HG02870 (cell line): ENCODE measurements at regions not wholly inside any gene's neighbourhood (a gene's known extent, or its start where the extent isn't known, plus 50 kb on each side); places are given as distances from the start of the nearest gene placed in this dataset.
"Not testable (repeated sequence)": the region's sequence is repeated elsewhere in the genome, so short reads cannot be mapped to it uniquely, and the experiment has no call there.

Source experiments
- ATAC-seq: cut with Tn5 transposase; IDR thresholded peaks from one replicate; pipeline ENCODE4 v1.9.1; 2021; ENCODE audit warnings: mild to moderate bottlenecking, moderate library complexity; ENCODE audit not compliant: unreplicated experiment

- ATAC-seq: no peak
These were observed 254.5 kb downstream of the FAM43A start for GRCh38 chr3:194939949-194940770.

GRCh38 chr3:194941360-194941955 is 255.8 kb downstream of the FAM43A start:
- no peak for ATAC-seq

- ATAC-seq: no peak
These were observed 256.4 kb downstream of the FAM43A start for GRCh38 chr3:194941956-194942511.

DNA sequence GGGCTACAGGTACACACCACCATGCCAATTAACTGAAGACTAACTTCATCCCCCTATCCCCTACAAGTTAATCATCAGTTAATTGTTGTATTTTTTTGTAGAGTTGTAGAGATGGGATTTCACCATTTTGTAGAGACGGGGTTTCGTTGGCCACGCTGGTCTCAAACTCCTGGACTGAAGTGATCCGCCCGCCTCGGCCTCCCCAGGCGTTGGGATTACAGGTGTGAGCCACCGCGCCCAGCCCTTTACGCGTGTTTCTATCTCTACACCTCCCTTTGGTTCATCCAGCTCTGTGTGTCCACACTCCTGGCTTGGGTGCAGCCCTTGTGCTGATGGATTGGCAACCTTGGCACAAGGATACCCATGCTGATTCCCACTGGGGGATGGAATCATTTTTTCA is 258.8 kb downstream of the FAM43A start:
- no peak for ATAC-seq

- no peak for ATAC-seq
These were observed 259.8 kb downstream of the FAM43A start for GRCh38 chr3:194945508-194945907.

DNA sequence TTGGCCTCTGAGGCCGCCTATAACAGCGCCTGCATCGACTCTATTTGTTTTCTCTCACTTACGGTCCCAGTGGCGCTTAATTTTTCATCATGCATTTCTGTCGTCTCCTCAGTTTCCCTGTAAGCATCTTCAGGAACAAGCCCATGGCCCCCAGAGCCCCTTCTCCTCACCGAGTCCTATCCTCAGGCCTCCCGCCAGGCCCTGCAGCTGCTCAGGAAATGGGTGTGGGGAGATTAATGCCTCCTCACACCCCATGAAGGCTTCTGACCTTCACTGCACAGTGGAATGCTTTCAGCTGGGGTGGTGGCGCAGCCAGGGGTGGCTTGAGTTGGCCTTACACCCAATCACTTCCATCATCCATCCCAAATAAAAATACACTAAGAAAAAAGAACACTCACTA is 260.4 kb downstream of the FAM43A start:
- no peak for ATAC-seq

GRCh38 chr3:194949592-194949991 is 263.9 kb downstream of the FAM43A start:
- ATAC-seq: no peak

DNA sequence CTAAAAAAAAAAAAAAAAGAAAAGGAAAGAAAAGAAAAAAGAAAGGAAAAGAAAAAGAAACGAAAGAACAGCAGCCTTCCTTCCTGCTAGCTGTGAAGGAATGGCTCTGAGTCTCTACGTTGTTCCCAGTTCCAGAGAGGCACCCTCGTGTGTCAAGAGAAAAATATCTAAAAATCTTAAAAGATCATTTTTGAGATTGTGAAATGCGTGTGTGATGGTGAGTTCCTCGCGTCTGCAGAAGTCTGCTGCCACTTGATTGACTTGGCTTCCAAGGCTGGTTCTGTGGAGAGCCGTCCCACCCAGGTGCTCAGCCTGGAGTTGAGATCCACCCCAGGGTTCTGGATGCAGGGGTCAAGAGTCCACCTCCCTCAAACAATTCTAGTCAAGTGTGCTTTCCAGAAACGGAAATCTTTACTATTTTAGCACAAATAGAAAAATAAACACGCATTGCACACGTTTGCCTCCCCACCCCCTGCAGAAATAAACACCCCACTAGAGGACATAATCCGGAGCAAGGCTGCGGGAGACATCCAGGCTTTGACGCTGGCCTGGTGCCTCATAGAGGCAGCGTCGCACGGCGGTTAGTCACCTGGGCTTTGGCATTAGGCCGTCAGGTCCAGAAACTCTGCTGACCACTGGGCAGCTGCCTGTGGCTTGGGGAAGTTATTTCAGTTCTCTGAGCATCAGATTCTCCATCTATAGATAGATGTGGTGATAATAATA is 265.4 kb downstream of the FAM43A start:
- no peak for ATAC-seq

- ATAC-seq: not testable (repeated sequence)
These were observed 265.9 kb downstream of the FAM43A start for GRCh38 chr3:194951629-194951920.

GRCh38 chr3:194951931-194952582 is 266.4 kb downstream of the FAM43A start:
- ATAC-seq: no peak

- no peak for ATAC-seq
These were observed 267.2 kb downstream of the FAM43A start for GRCh38 chr3:194952841-194953241.

DNA sequence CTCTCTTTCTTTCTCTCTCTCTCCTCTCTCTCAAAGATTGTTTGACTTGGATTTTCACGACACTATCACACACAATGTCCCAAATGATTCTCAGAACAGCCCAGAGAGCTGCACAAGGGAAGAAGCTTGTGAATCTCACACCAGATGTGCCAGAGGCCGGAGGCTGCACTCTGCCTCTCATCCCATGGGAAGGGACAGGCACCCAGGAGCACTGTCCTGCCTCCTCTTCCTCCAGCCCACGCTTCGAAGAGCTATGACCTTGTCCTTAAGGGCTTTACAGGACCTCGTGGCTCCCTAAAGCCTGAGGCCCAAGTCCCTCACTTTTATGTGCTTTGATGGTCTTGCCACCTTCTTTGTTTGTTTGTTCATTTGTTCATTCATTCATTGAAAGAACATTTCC is 267.6 kb downstream of the FAM43A start:
- ATAC-seq: no peak

GRCh38 chr3:194955546-194955945 is 269.9 kb downstream of the FAM43A start:
- no peak for ATAC-seq

DNA sequence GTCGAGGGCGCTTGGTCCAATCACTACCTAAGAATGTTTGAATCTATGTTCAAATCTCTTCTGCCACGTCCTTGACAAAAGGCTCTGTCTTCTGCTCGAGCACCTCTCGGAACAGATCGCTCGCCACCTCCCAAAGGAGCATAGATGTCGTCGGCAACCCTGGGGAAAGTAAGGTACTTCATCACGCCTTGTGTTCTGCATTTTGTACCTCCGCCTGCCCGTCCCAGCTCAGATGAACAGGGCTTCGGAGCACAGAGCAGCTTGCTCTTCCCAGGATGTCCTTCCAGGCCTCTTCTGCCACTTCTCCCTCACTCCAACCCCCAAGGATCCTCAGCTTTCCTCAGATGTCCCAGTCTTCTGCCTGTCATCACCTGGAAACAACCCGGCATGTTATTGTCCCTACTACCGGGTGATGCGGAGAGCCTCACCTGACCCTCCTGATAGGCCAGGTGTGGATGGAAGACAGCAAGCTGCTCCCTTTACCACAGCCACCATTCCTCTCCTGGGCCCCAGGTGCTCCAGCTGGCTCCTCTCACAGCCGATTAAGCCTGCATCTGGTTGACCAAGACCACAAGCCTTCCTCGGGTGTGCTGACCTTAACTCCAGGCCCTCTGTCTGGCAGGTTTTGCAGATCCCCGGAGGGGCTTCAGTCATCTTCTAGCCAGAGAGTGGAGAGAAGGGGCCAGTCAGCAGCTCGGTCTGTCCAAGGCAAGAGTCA is 270.5 kb downstream of the FAM43A start:
- no peak for ATAC-seq

DNA sequence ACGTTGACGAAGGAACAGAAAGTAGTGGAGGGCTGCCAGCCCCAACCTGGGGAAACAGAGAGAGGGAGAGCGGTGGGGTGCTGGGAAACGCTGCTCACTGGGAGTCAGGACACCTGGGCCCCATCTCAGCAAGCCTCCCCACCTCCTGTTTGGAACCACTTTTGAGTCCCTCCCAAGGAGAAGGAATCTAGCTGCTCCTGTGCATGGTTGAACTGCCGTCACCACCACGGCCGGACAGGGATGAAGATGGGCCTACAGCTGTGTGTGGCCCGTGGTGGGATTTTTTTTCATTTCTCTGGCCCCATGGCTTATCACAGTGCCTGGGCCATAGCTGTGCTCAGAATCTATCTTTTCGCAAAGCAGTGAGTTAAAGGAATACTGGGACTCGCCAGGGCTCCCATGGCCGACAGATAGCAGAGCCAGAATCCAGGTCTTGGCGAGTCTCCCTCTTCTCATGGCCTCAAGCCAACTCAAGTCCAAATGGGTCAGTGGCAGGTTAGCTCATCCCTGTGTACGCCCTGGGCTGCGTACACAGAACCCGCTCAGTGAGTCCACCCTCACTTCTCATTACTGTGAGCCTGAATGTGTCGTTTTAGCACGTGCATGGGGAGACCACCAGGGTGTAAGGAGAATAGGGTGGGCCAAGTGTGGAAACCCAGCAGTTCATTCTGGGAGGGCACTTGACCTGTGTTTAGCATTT is 271.2 kb downstream of the FAM43A start:
- ATAC-seq: no peak

DNA sequence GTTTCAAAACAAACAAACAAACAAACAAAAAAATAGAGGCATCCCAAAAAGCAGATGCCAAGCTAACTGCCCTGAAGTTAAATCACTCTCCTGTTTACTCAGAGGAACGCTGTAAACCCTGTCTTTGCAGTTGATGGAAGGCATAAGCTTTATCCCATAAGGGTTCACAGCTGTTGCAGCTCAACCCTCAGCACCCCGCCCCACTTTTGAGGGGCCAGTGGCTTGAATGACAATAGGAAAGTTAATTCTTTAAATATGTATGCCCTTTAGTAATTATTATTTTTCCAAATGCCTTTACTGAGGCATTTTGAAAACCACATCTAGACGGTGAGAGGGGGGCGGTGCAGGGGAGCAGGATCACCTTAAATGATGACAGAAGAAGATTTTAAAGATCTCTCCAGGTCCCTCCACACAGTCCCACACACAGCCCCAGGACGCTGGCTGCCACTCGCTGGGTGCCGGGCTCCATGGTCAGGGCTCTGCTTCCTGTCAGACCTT is 272.1 kb downstream of the FAM43A start:
- ATAC-seq: no peak

DNA sequence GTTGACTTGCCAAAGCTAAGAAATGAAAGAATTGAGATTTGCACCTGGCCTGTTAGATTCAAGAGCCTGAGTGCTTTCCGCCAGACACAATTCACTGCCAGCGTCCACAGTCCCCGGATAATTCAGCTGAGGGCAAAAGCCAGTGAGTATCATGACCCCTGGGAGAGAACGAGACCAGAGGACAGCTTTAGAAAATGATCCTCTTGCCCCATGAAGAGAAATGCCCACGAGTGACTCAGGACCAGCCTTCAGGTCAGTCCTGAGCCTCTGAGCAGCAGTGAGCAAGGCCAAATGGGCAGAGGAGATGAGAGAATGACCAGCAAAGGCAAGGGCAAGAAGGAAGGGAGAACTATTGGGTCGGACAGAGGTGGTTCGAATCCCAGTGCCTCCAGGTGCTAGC is 273.5 kb downstream of the FAM43A start:
- ATAC-seq: no peak

DNA sequence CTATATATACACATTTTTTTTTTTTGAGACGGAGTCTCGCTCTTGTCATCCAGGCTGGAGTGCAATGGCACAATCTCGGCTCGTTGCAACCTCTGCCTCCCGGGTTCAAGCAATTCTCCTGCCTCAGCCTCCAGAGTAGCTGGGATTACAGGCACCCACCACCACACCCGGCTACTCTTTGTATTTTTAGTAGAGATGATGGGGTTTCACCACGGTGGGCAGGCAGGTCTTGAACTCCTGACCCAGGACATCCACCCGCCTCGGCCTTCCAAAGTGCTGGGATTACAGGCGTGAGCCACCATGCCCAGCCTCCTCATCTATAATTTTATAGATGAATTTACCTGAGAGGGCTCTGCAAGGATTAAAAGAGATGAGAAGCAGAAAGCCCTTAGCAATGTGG is 274.0 kb downstream of the FAM43A start:
- ATAC-seq: not testable (repeated sequence)

- no peak for ATAC-seq
These were observed 274.9 kb downstream of the FAM43A start for GRCh38 chr3:194960446-194961032.
